Retina (tissue), 1 donor: ENCODE measurements at regions not wholly inside any gene's neighbourhood (a gene's known extent, or its start where the extent isn't known, plus 50 kb on each side); places are given as distances from the start of the nearest gene placed in this dataset.

Experiments used
- DNase-seq: peaks from one replicate; pipeline ENCODE4 v3.0.0-alpha.2; 2016

DNA sequence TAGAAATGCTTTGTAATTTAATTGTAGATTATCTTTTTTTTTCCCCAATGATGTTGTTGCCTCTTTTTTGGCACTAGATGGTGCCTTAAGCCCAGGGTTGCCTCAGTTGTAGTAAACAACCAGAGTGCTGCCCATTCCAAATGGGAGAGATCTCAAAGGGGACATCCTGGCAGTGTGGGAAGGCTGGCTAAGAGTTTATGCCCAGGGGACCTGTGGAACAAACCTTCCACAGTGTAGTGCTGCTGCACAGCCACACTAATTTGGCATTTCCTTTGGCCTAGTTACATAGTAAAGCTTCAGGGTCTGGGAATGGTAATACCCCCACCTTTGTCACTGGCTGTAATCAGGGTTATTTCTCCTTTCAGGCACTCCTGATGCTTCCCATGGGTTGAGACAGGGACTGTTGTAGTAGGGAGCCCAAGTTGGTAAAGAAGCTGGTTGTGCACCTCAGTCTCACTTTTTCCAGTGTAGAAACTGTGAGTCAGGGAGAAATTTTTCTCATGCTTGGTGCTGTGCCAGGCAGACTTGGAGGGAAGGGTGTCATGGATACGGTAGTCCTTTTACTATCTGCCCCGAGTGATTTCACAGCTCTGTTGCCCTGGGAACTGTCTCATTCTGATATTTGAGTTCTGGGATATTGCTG, 177.8 kb upstream of the ECI2 start:
- DNase-seq: no peak

DNA sequence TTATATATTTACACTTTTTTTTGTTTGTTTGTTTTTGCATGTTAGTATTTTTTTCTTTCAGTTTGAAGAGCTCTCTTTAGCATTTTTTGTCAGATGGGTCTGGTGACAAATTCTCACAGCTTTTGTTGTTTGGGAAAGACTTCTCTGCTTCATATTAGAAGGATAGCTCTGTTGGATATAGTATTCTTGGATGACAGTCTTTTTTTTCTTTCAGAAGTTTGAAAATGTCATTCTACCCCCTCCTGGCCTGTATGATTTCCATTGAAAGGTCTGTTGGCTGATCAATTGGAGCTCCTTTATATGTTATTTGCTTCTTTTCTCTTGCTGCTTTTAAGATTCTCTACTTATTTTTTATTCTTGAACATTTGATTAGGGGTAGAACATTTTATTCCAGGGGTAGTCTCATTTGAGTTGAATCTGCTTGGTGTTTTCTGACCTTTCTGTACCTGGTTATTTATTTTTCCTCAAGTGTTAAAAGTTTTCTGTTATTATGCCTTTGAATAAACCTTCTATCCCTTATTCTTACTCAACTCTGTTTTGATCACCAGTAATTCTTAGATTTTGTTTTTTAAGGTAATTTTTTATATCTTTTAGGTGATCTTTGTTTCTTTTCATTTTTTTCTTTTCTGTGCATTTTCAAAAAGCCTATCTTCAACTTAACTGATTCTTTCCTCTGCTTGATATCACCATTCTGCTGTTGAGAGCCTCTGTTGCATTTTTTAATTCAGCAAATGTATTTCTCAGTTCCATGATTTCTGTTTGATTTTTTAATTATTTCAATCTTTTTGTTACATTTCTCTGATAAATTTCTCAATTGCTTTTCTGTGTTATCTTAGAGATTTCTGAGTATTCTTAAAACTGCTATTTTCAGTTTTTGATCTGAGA, 176.8 kb upstream of the ECI2 start:
- no peak for DNase-seq

DNA sequence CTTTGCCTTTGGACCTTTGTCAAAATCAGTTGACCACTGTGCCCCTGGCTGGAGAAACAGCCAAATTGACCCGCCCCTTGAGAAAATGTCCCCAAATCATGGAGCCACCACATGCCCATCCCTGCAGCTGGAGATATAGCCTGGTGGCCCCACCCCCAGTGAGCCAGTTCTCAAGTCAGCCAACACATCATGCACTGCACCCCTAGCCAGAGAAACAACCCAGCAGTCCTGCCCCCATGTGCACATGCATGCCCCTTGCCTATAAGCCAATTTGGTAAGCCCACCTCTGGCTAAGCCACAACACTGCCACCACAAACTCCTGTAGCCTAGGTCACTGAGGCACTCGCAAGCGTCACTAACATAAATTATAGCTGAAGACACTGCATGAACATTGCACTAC, 174.2 kb upstream of the ECI2 start:
- DNase-seq: no peak

DNA sequence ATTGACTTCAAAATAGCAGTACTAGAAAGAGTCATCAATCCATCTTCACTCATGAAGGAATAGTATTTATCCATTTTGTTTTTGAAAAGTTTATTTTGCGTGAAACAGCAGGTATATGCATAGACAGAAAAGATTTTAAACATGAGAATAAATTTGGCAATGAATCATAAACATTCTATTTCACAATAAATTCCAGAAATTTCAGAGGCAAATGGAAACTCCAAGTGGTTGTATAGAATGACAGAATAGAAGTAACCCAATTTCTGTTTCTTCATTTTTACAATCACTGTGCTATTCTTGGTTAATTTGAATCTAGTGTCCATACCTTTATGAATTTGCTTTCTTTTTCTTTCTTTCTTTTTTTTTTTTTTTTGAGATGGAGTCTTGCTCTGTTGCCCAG, 173.0 kb upstream of the ECI2 start:
- no peak for DNase-seq

GRCh38 chr6:4304927-4305455, 169.6 kb upstream of the ECI2 start:
- no peak for DNase-seq

- DNase-seq: no peak
Observed at GRCh38 chr6:4303638-4304037, 168.3 kb upstream of the ECI2 start.

GRCh38 chr6:4302524-4302923, 167.1 kb upstream of the ECI2 start:
- no peak for DNase-seq

DNA sequence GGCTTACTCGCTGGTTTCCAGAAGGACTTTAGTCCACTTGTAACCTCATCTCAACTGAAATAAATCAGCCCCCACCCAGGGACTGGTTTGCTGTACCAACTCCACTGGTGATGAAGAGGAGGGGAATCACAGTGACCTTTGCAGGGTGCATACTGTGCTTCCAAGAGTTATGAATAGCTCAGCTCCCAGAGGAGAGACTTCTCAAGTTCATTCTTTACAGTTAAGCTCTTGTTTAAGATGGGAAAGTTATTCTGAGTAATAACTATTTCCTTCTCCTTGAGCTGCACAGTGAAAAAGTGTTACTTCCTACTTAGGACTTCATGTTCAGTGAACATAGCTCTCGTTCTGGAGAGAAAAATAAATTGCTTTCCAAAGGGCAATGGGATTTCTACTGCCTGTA, 166.5 kb upstream of the ECI2 start:
- DNase-seq: no peak

- no peak for DNase-seq
Observed at GRCh38 chr6:4300917-4301316, 165.5 kb upstream of the ECI2 start.

DNA sequence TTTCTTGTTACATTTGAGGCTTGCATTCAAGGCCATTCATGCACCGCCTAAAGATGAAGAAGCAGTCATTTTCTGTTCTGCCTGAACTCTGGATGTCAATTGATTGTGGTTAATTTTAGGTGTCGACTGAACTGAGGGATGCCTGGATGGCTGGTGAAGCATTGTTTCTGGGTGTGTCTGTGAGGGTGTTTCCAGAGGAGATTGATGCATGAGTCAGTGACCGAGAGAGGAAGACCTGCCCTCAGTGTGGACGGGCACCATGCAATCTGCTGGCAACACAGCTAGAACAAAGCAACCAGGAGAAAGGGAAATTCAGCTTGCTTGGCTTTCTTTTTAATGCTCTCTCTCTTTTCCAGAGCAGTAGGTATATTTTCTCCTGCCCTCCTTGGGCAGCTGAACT, 164.1 kb upstream of the ECI2 start:
- DNase-seq: no peak

DNA sequence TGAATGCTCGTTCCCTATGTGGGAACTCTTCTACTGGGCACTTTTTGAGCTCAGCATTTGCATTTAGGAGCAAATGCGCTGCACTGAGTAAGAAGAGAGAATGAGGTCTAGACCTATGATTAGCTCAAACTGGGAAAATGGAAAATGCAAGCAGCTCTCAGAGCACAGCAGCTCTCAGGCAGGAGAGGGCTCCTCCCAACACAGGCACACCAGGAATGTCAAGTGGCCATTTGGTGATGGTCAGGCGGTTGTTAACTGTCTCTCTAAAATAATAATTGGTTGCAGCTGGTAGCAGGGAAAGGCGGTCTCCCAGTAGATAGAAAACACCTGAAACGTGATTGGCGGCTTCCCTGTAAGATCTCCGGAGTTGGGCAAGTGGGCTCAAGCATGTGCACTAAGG, 162.0 kb upstream of the ECI2 start:
- no peak for DNase-seq

DNA sequence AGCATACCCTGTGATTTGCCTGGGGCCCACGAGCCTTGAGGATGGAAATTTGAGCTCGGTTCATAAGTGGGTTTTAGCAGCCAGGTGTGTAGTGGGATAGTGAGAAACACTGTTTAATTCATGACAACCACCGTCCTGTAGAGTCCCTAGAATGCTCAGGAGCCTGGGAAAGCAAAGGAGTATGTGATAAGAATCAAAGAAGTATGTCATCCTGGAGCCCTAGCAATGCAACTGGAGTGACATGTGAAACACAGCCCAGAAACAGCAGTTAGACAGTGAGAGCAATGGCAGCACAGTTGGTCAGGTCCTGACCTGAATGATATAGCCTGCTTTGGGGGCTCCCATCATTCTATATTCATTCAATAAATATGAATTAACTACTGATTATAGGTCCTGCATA, 161.2 kb upstream of the ECI2 start:
- no peak for DNase-seq

DNA sequence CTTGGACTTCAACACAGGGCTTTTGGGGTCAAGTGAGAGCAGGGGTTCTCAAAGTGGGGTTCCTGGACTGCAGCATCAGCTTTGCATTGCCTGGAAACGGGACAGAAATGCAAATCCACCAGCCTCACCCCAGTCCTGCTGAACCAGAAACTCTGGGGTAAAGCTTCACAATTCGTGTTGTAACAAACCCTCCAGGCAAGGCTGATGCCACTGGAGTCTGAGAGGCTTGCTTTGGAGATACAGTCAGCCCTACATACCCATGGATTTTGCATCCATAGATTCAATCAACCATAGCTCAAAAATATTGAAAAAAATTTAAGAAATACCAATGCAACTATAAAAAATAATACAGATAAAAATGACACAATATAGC, 160.4 kb upstream of the ECI2 start:
- DNase-seq: no peak

DNA sequence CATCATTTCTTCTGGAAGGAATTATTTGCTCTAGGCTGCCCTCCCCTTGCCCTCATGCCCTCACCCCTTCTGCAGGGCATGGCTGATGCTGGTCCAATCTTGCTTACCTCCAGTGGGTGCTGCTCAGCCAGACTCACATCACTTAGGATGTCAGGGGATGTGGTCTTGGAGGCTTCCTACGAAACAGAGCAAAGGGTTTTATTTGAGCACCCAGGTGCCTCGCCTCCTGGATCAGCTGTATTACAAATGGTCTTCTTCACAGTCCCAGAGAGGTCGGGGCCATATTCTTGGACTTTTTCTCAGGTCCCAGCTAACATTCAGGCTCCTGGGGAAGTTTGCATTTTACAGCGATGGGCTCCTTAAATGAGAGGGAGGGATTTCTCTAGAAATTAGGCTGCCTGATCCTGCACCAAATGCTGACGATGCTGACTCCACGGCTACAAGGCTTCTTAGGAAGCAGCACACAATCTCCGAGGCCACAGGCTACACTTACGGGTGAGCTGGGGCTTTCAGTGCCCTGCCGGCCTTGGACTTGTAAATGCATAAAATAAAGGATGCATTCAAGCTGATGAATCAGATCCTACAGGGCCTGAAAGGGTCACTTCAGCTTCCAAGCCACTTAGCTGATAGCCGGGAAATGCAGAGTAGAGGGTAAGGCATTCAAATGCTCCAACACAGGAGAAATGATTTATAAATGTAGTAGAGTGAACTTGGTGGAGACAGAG, 159.8 kb upstream of the ECI2 start:
- peak; percentile 70 for DNase-seq

- no peak for DNase-seq
Observed at GRCh38 chr6:4294636-4295035, 159.3 kb upstream of the ECI2 start.

GRCh38 chr6:4291453-4292403, 156.4 kb upstream of the ECI2 start:
- DNase-seq: peak; percentile 54

DNA sequence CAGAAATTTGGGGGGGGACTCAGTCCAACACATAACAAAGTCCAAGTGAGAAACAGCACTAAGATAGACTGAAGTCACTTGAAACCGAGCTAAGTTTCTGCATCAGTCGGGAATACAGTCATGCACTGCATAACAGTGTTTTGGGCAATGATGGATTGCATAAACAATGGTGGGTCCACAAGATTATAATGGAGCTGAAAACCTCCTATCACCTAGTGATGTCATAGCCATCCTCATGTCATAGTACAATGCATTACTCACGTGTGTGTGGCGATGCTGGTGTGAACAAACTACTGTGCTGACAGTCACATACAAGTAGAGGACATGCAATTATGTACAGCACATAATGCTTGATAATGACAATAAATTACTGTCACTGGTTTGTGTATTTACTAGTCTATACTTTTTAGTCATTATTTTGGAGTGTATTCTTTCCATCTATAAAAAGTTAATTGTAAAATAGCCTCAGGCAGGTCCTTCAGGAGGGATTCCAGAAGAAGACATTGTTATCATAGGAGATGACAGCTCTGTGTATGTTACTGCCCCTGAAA, 154.5 kb upstream of the ECI2 start:
- DNase-seq: no peak

DNA sequence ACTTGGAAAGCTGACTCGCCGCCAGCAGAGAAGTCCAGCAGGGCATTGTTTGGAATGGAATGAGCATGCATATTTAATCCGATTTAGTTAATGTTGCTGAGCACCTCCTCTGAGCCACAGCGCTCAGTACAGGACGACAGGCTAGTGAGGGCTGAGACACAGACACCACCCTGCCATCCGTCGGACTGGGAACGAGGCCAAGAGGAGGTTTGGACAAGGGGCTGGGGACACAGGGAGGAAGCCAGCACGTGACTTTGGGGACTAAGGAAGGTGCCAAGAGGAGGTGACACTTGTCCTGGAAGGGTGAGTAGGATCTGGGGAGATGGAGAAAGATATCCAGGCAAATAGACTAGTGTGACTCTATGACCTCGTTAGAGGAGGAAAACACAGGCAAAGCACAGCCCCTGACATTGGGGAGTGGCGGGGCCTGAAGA, 152.5 kb upstream of the ECI2 start:
- peak; percentile 77 for DNase-seq

DNA sequence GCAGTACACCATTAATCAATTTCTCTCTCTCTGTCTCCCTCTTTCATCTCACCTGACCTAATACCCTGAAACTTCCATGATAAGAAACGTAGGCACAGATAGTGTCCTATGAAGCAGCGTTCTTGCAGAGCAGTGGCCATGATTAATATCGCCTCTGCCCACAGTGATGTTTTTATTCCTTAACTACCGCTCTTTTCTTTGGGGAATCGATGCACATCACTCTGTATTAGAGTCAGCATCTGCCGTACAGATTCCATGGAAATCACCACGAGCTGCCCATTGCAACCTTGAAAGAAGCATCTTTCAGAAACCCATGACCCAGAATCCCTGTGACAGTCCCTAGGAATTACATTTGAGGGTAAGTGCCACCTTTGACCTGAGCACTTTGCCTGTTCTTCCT, 152.0 kb upstream of the ECI2 start:
- no peak for DNase-seq

DNA sequence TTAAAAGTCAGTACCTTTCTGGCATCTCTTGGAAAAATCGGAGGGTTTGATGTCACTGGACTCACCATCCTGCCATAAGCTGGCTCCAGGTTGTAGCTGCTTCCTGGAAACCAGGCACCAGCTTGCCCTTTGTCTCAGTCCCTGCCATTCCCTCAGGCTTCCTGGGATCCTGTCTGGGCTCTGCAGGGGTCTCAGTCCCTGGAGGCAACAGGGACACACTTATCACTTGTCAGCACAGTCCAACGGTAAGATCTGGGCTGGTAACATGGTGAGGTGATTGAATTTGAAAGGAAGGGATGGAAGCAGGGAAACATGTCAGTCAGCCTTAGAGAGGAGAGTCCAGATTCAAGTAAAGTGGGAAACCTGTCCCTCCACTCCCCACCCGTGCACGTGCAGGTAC, 147.6 kb upstream of the ECI2 start:
- DNase-seq: no peak

GRCh38 chr6:4281341-4282293, 146.2 kb upstream of the ECI2 start:
- DNase-seq: peak; percentile 81
